ENCODE measurements at regions not wholly inside any gene's neighbourhood (a gene's known extent, or its start where the extent isn't known, plus 50 kb on each side); places are given as distances from the start of the nearest gene placed in this dataset.
"Not testable (repeated sequence)": the region's sequence is repeated elsewhere in the genome, so short reads cannot be mapped to it uniquely, and the experiment has no call there.

GRCh38 chr9:103397868-103398600 lies 402.9 kb downstream of the CYLC2 start:
- DNase-seq (ENCODE audit: low read depth in 2 of 2) = peak; percentile 39 to 74

GRCh38 chr9:103399535-103399934 lies 404.4 kb downstream of the CYLC2 start:
- no peak for DNase-seq (ENCODE audit: low read depth in 2 of 2)

GRCh38 chr9:103407260-103407659 lies 412.1 kb downstream of the CYLC2 start:
- DNase-seq (ENCODE audit: low read depth in 2 of 2) = no peak

DNA sequence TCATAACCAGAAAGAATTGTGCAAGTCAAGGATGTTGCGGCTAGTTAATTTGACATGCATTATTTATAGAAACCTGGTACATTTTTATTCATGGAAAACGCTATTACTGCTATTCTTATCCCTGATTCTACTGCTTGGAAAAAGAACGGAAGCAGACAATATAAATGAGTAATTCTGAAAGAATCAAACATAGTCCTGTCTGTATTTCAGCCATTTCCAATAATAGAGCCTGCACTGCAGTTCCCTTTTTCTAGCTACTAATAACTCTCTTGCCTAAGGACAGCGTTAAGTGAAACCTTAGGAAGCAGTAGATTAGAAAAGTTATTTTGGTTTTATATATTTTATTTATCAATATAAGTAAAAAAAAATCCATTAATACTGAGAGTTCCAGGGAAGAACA lies 414.9 kb downstream of the CYLC2 start:
- DNase-seq (ENCODE audit: low read depth in 2 of 2) = no peak

DNA sequence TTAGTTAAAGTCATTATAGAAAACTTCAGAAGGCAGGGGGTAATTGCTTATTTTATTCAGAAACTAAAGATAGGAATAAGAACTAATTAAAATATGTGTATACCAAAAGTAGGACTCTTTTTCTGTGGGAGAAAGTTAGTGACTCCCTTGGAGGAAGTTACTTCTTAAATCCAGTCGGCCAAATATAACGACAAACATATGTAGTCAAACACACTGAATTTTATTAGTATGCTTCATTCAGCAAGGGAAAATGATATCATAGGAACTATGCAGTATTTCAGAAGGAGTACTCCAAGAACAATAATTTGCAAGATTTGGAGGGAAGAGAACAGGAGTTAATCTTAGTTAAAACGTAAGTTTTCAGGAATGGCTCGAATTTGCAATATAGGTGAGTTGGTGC lies 432.6 kb downstream of the CYLC2 start:
- DNase-seq (ENCODE audit: low read depth in 2 of 2) = no peak

DNA sequence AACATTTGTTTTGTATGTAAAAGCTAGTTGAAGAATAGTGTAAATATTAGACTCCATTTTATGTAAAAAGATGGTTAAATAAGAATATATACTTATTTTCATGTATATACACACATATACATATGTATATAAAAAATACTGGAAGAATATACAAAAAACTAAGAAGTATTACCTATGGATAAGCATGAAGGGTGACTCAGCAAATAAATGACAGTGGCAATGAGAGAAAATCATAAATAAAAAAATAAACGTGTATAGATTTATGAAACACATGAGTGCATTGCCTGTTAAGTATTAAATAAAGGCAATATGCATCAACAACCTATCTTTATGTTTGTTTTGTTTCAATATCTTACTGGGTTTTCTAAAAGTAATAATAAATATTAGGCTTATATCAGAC lies 435.3 kb downstream of the CYLC2 start:
- DNase-seq (ENCODE audit: low read depth in 2 of 2) = no peak

GRCh38 chr9:103431809-103432208 lies 436.7 kb downstream of the CYLC2 start:
- DNase-seq (ENCODE audit: low read depth in 2 of 2) = no peak

DNA sequence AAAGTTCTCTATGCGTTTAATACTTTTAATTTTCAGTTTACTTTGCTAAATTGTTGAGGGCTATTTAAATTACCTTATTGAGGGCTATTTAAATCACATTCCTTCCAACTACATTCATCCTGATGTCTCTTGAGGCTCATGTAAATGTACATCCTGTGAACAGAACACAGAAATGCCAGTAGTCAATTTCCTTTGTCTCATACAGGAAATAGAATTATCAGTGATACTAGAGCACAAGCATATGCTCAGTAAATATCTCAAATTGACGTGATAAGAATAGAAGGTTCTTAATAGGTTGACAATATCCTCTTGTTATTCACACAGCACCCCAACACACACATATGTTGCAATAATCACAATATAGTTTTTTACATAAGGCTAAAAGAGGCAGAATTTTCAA lies 449.0 kb downstream of the CYLC2 start:
- peak in 1 of 2 donors; percentile 10 for DNase-seq (ENCODE audit: low read depth in 2 of 2)

DNA sequence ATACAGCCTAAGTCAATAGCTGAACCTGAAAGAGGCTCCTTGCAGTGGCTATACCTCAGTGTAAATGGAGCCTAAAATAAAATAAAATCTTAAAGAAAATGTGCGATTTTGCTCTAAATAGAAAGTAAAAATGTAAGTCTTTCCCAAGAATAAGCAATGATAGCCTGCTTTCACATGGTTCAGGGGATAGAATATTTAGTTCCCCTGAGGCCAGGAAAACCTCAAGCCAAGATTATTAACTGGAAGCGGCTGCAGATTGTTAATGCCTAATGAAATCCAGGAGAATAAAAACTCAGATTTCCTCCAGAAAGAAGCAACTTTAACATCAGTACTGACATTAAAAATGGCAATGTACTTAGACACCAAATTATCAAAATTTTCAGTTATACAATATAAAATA lies 463.7 kb downstream of the CYLC2 start:
- DNase-seq (ENCODE audit: low read depth in 2 of 2) = no peak

DNA sequence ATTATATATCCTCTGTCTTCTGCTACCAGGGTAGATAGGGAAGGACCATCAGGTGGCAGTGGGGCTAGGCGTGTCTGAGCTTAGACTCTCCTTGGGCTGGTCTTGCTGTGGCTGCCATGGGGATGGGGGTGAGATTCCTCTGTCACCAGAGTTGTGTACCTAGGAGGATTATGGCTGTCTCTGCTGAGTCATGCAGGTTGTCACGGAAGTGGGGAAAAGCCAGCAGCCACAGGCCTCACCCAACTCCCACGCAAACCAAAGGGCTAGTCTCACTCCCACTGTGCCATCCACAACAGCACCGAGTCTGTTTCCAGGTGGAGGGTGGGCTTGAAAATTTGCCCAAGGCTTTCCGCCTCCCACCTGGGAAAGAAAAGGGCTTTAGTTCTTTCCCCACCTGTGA lies 476.1 kb downstream of the CYLC2 start:
- DNase-seq (ENCODE audit: low read depth in 2 of 2) = no peak

DNA sequence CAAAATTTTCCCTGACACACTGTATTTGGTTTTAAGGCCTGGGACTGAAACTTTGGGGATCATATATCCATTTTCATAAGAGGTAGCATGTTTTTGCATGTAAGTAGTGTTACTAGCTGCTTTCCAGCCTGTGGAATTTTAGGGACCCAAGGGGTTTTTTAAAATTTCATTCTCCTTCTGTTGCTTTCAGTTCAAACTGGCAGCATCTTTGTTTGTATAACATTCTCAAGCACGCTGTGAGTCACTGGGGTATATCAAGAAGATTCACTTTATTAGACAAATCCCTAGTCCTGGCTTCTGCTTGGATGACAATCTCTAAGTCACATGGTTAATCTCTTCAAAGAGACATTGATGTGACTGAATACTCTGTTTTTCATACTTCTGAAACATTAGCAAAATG lies 479.0 kb downstream of the CYLC2 start:
- DNase-seq (ENCODE audit: low read depth in 2 of 2) = no peak

DNA sequence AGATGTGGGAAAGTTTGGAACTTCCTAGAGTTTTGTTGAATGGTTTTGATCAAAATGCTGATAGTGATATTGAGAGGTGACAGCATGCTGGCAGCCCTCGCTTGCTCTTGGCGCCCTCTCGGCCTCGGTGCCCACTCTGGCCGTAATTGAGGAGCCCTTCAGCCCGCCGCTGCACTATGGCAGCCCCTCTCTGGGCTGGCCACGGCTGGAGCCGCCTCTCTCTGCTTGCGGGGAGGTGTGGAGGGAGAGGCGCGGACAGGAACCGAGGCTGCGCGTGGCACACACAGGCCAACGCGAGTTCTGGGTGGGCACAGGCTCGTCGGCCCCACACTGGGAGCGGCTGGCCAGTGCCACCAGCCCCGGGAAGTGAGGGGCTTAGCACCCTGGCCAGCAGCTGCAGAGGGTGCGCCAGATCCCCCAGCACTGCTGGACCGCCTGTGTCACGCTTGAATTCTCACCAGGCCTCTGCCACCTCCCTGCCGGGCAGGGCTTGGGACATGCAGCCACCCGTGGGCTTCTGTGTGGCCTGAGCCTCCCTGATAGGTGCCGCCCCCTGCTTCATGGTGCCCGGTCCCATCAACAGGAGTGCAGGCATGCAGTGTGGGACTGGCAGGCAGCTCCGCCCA lies 488.5 kb downstream of the CYLC2 start:
- no peak for DNase-seq (ENCODE audit: low read depth in 2 of 2)

DNA sequence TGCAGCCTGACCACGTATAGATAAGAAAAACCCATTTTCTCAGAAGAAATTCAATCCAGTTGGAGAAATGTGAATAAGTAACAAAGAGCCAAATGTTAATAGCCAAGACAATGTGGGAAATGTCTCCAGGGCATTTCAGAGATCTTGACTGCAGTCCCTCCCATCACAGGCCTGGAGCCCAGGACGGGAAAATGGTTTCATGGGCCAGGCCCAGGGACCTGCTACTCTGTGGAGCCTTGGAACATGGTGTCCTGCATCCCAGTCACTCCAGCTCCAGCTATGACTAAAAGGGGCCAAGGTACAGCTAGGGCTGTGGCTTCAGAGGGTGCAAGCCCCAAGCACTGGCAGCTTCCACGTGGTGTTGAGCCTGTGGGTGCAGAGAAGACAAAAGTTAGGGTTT lies 490.0 kb downstream of the CYLC2 start:
- no peak for DNase-seq (ENCODE audit: low read depth in 2 of 2)

DNA sequence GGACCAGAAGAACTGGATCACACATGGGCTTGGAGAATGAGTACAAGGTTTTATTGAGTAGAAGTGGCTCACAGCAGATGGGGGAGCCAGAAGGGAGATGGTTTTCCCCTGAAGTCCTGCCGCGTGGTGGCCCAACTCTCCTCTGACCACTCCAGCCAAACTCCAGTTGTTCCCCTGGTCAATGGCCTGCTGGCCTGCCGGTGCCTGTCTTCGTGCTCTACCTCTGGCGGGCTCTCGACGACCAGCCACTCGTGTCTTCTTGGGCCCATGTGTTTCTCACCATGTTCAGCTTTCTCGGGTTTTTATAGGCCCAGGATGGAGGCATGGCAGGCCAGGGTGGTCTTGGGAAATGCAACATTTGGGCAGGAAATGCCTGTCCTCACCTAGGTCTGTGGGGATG lies 519.6 kb downstream of the CYLC2 start:
- DNase-seq (ENCODE audit: low read depth in 2 of 2) = no peak

GRCh38 chr9:103522409-103522808 lies 527.3 kb downstream of the CYLC2 start:
- DNase-seq (ENCODE audit: low read depth in 2 of 2) = no peak

- no peak for DNase-seq (ENCODE audit: low read depth in 2 of 2)
Observed at GRCh38 chr9:103530934-103531333, 535.8 kb downstream of the CYLC2 start.

DNA sequence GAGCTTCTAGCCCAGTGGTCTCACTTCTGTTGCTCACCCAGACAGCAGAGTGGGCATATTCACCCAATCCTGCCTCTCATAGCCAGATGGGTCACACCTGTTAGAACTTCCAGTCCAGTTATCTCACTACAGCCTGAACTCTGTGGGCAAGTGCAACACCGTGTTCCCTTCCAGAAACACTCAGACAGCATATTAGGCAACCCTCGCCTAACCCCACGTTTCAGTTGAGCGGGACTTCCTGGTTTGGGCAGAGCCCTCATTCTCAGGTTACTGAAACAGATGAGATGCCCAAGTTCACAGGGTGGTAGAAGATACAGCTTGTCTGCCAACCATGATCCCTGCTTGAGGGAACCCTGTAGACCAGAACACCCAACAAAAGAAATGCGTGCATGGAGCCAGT lies 538.2 kb downstream of the CYLC2 start:
- no peak for DNase-seq (ENCODE audit: low read depth in 2 of 2)

GRCh38 chr9:103537426-103537825 lies 542.3 kb downstream of the CYLC2 start:
- no peak for DNase-seq (ENCODE audit: low read depth in 2 of 2)

- DNase-seq (ENCODE audit: low read depth in 2 of 2) = no peak
Observed at GRCh38 chr9:103545260-103545659, 548.8 kb upstream of the SMC2 start.

GRCh38 chr9:103552712-103553111 lies 541.4 kb upstream of the SMC2 start:
- no peak for DNase-seq (ENCODE audit: low read depth in 2 of 2)

- no peak for DNase-seq (ENCODE audit: low read depth in 2 of 2)
Observed at GRCh38 chr9:103574056-103574455, 520.1 kb upstream of the SMC2 start.

DNA sequence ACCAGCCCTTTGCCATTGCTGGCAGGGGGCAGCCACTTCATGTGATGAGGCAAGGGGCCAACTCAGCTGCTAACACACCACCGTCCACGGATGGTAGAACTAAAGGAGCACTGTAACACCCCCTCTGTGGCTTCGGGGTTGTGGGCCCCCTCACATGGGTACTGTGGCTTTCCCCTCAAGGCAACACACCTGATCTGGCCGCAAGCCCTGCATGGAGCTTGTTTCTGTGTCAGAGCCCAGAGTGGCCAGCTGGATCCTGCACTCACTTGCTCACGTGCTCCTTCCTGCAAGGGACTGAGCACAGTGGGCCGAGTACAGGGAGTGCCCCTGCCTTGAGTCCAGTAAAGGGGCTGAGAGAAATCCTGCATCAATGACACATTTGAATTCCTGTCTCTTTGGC lies 507.4 kb upstream of the SMC2 start:
- DNase-seq (ENCODE audit: low read depth in 2 of 2) = no peak

DNA sequence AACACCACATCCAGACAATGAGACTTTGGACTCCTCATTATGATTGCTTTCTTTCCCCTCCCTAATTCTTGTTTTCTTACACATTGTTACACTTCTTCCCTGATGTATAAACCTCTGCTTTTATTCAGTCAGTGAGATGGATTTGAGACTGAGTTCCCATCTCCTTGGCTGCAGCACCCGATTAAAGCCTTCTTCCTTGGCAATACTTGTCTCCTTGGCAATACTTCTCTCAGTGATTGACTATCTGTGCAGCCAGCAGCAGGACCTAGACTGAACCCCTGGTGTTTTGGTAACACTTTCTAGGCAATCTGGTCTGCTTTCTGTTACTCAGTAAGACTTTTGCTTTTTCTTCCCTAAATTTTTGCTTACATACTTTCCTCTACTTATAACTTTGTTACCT lies 492.8 kb upstream of the SMC2 start:
- no peak for DNase-seq (ENCODE audit: low read depth in 2 of 2)

GRCh38 chr9:103611950-103612349 lies 482.2 kb upstream of the SMC2 start:
- DNase-seq (ENCODE audit: low read depth in 2 of 2) = not testable (repeated sequence)

All from dermis microvascular lymphatic vessel endothelial cell (primary cell).